Esophagus squamous epithelium (tissue), 5 donors: ENCODE measurements at regions not wholly inside any gene's neighbourhood (a gene's known extent, or its start where the extent isn't known, plus 50 kb on each side); places are given as distances from the start of the nearest gene placed in this dataset.

Experiments used
- DNase-seq: peaks from one replicate; lab custom pipeline; 2025; lab: John Stamatoyannopoulos, UW
- H3K27ac ChIP-seq, 4 donors: fragments of 200-600 bp; sonication (generic); one replicate each; pipeline ENCODE4 v1.5.1; 2016 to 2019; ENCODE audit warnings: mild to moderate bottlenecking in 1 of 4
- H3K27me3 ChIP-seq, 4 donors: fragments of 200-600 bp; sonication (generic); 1 replicate in 3 of 4; 2 replicates in 1 of 4; pipeline versions ENCODE4 v1.5.1 to v1.6.0; 2017 to 2021; ENCODE audit warnings: antibody characterized with exemption in 1 of 4
- H3K36me3 ChIP-seq, 3 donors: fragments of 200-600 bp; sonication (generic); one replicate each; pipeline ENCODE4 v1.5.1; 2016 to 2019
- H3K4me1 ChIP-seq, 3 donors: fragments of 200-600 bp; sonication (generic); one replicate each; pipeline ENCODE4 v1.5.1; 2017 to 2019
- H3K4me3 ChIP-seq, 4 donors: fragments of 200-600 bp; sonication (generic); 1 replicate in 3 of 4; 2 replicates in 1 of 4; pipeline ENCODE4 v1.5.1; 2016 to 2019; ENCODE audit warnings: mild to moderate bottlenecking in 2 of 4, moderate library complexity in 1 of 4
- H3K9me3 ChIP-seq, 3 donors: fragments of 200-600 bp; sonication (generic); one replicate each; pipeline ENCODE4 v1.5.1; 2016 to 2019
- CTCF ChIP-seq, 6 experiments: fragments of 450-650 bp in 4 of 6; fragments of 200-600 bp in 2 of 6; sonication (generic) in 2 of 6; IDR thresholded peaks; one replicate each; pipeline ENCODE4 v1.5.1; 2016 to 2019; ENCODE audit warnings: antibody characterized with exemption in 6 of 6, mild to moderate bottlenecking in 4 of 6, moderate library complexity in 4 of 6
- POLR2A ChIP-seq, 4 donors: fragments of 450-650 bp; IDR thresholded peaks; one replicate each; pipeline ENCODE4 v1.6.1; 2017; ENCODE audit warnings: antibody characterized with exemption in 4 of 4, mild to moderate bottlenecking in 4 of 4, moderate library complexity in 3 of 4
- WGBS, 2 donors: methylation state at CpG; one replicate each; pipeline ENCODE4 v1.1.5; 2018; 5-methylcytosine and 5-hydroxymethylcytosine counted together
- intact Hi-C: fragments of 100-400 bp; cut with DNase I; formaldehyde crosslinking; loops from one replicate; pipeline ENCODE4 v1.15.0; 2022
- donor health status: DM: yes; HTN: yes; CAD: no.

GRCh38 chr13:112150352-112150751 lies 83.4 kb downstream of the SOX1 start:
- no peaks in the 10 kb centered on the region for H3K9me3 ChIP-seq
- no peak overlapping the region for H3K4me3 ChIP-seq
- DNase-seq: no peak
- no peaks in the 10 kb centered on the region for H3K4me1 ChIP-seq
- TF ChIP-seq POLR2A (IDR thresholded peaks at IDR 0.05) (no peak), CTCF (IDR thresholded peaks at IDR 0.05) (no peak)
- WGBS, 2 donors: 86 to 88% methylated on average over 8 to 12 of the region's 23 CpGs
- H3K27ac ChIP-seq: no peak overlapping the region
- H3K36me3 ChIP-seq: no peaks in the 10 kb centered on the region
- intact Hi-C loops: no loop called here
- H3K27me3 ChIP-seq: peaks cover 0 to 25% (median 0%) of the 10 kb centered on the region in 4 donors

- Histone ChIP-seq H3K9me3 (no peaks in the 10 kb centered on the region), H3K4me3 (no peak overlapping the region), H3K27me3 (peaks cover 0 to 25% (median 0%) of the 10 kb centered on the region in 4 donors), H3K4me1 (no peaks in the 10 kb centered on the region), H3K27ac (no peak overlapping the region), H3K36me3 (no peaks in the 10 kb centered on the region)
- no peak for DNase-seq
- intact Hi-C loops: no loop called here
- 82 to 88% methylated on average over 6 to 9 of the region's 9 CpGs for WGBS, 2 donors
- TF ChIP-seq CTCF (IDR thresholded peaks at IDR 0.05) (no peak), POLR2A (IDR thresholded peaks at IDR 0.05) (no peak)
Measured at GRCh38 chr13:112152846-112153245, 85.9 kb downstream of the SOX1 start.

- H3K4me3 ChIP-seq: no peak overlapping the region
- 60 to 85% methylated on average over 8 to 9 of the region's 9 CpGs for WGBS, 2 donors
- TF ChIP-seq CTCF (IDR thresholded peaks at IDR 0.05) (no peak), POLR2A (IDR thresholded peaks at IDR 0.05) (no peak)
Measured at GRCh38 chr13:112153364-112153763, 86.4 kb downstream of the SOX1 start.

GRCh38 chr13:112153846-112154245 lies 86.9 kb downstream of the SOX1 start:
- Histone ChIP-seq H3K27ac (no peak overlapping the region), H3K4me1 (no peaks in the 10 kb centered on the region), H3K27me3 (peaks cover 0 to 28% (median 0%) of the 10 kb centered on the region in 4 donors), H3K4me3 (no peak overlapping the region), H3K9me3 (no peaks in the 10 kb centered on the region), H3K36me3 (no peaks in the 10 kb centered on the region)
- WGBS, 2 donors: 65 to 71% methylated on average over 2 to 5 of the region's 6 CpGs
- DNase-seq: no peak
- TF ChIP-seq CTCF (IDR thresholded peaks at IDR 0.05) (no peak), POLR2A (IDR thresholded peaks at IDR 0.05) (no peak)
- intact Hi-C loops: no loop called here

More at GRCh38 chr13:112153364-112153763, 86.4 kb downstream of the SOX1 start:
- no peak overlapping the region for H3K27ac ChIP-seq
- H3K9me3 ChIP-seq: no peaks in the 10 kb centered on the region
- intact Hi-C loops: no loop called here
- no peaks in the 10 kb centered on the region for H3K4me1 ChIP-seq
- H3K27me3 ChIP-seq: peaks cover 0 to 25% (median 0%) of the 10 kb centered on the region in 4 donors
- no peak for DNase-seq
- H3K36me3 ChIP-seq: no peaks in the 10 kb centered on the region

- WGBS, 2 donors: 54 to 56% methylated on average over 3 to 7 of the region's 14 CpGs
- intact Hi-C loops: no loop called here
- DNase-seq: no peak
- Histone ChIP-seq H3K4me3 (no peak overlapping the region), H3K9me3 (no peaks in the 10 kb centered on the region), H3K27ac (no peak overlapping the region), H3K4me1 (no peaks in the 10 kb centered on the region), H3K36me3 (no peaks in the 10 kb centered on the region), H3K27me3 (peaks cover 0 to 30% (median 0%) of the 10 kb centered on the region in 4 donors)
- TF ChIP-seq CTCF (IDR thresholded peaks at IDR 0.05) (no peak), POLR2A (IDR thresholded peaks at IDR 0.05) (no peak)
Measured at GRCh38 chr13:112154301-112155060, 87.5 kb downstream of the SOX1 start.
